Endodermal cell (in vitro differentiated cells): ENCODE measurements at regions not wholly inside any gene's neighbourhood (a gene's known extent, or its start where the extent isn't known, plus 50 kb on each side); places are given as distances from the start of the nearest gene placed in this dataset.
"Not testable (repeated sequence)": the region's sequence is repeated elsewhere in the genome, so short reads cannot be mapped to it uniquely, and the experiment has no call there.

ENCODE experiments used
- DNase-seq: peaks from one replicate; pipeline ENCODE4 v3.0.0-alpha.2; 2017
- H3K27ac ChIP-seq: 2 replicates; pipeline ENCODE4 v1.5.1; 2013; ENCODE audit warnings: mild to moderate bottlenecking, low read depth, low read length, moderate library complexity
- H3K27me3 ChIP-seq: 2 replicates; pipeline ENCODE4 v1.6.1; 2013; ENCODE audit warnings: mild to moderate bottlenecking, low read length, moderate library complexity; ENCODE audit not compliant: insufficient read depth, control insufficient read depth, poor library complexity, severe bottlenecking
- H3K36me3 ChIP-seq: 2 replicates; pipeline ENCODE4 v1.7.0; 2013; ENCODE audit warnings: mild to moderate bottlenecking, low read length, moderate library complexity; ENCODE audit not compliant: control insufficient read depth, insufficient read depth
- H3K4me1 ChIP-seq: one replicate; pipeline ENCODE4 v1.7.0; 2013; ENCODE audit warnings: low read length; ENCODE audit not compliant: control insufficient read depth, insufficient read depth
- H3K4me3 ChIP-seq: 2 replicates; pipeline ENCODE4 v1.5.1; 2013; ENCODE audit warnings: mild to moderate bottlenecking, low read length, moderate library complexity
- H3K9ac ChIP-seq: 2 replicates; pipeline ENCODE4 v1.6.1; 2013; ENCODE audit warnings: mild to moderate bottlenecking, low read length, moderate library complexity; ENCODE audit not compliant: poor library complexity, severe bottlenecking; ENCODE audit errors: extremely low read depth
- H3K9me3 ChIP-seq: 2 replicates; pipeline ENCODE4 v1.6.1; 2013; ENCODE audit warnings: mild to moderate bottlenecking, low read length, moderate library complexity; ENCODE audit not compliant: control insufficient read depth
- H3K27ac Mint-ChIP-seq: 2 replicates; pipeline ENCODE4 v1.8.0; 2020; ENCODE audit warnings: mixed read lengths
- H3K27me3 Mint-ChIP-seq: 2 replicates; pipeline ENCODE4 v1.8.0; 2021; ENCODE audit warnings: mild to moderate bottlenecking, mixed read lengths; ENCODE audit not compliant: insufficient read depth
- H3K36me3 Mint-ChIP-seq: 2 replicates; pipeline ENCODE4 v1.8.0; 2020; ENCODE audit warnings: low read depth, mixed read lengths
- H3K4me1 Mint-ChIP-seq: 2 replicates; pipeline ENCODE4 v1.8.0; 2020; ENCODE audit warnings: mixed read lengths
- H3K4me3 Mint-ChIP-seq: 2 replicates; pipeline ENCODE4 v1.8.0; 2020; ENCODE audit warnings: mild to moderate bottlenecking, moderate library complexity, mixed read lengths
- H3K9me3 Mint-ChIP-seq: 2 replicates; pipeline ENCODE4 v1.8.0; 2020; ENCODE audit warnings: mild to moderate bottlenecking, mixed read lengths
- WGBS, 2 experiments: methylation state at CpG; one replicate each; pipeline versions ENCODE4 v1.1.5 to v1.1.7; 2013; ENCODE audit warnings: missing lambda C conversion rate in 2 of 2, mixed read lengths in 1 of 2; ENCODE audit not compliant: insufficient coverage in 1 of 2, insufficient read length in 1 of 2; 5-methylcytosine and 5-hydroxymethylcytosine counted together
- TF ChIP-seq, protein P1 (sequence below): fragments of 200-600 bp; sonication (generic); conservative IDR thresholded peaks from 2 replicates; pipeline ENCODE4 v1.5.0; 2021; ENCODE audit warnings: antibody characterized with exemption, mild to moderate bottlenecking

DNA sequence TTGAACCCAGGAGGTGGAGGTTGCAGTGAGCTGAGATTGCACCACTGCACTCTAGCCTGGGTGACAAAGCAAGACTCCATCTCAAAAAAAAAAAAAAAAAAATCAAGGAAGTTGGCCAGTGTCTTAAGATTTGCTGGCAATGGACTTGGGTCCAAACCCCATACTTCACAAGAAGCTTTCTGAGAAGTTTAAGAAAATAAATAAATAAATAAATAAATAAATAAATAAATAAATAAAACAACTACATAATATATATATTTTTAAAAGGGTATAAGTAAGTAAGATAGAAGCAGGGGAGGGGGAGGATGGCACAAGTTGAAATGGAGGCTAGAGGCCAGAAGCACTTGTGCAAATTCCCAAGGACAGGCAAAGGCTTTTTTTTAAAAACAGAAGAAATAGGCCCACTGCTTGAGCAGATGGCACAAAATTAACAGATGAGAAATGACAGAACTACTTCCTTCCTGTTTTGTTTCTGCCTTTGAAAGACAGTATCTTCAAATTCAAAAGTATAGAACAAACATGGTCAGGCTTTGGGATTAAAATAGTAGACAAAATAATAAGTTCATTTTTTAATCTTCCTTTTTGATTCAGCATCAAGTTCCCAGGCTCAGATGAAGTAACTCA lies 287.7 kb downstream of the ALDH8A1 start:
- H3K27me3 Mint-ChIP-seq = no peaks in the 10 kb centered on the region
- peaks cover 7% of the 10 kb centered on the region for H3K4me1 Mint-ChIP-seq
- no peak overlapping the region for H3K4me3 Mint-ChIP-seq
- Histone ChIP-seq H3K36me3 (no peaks in the 10 kb centered on the region), H3K27ac (no peak overlapping the region), H3K4me1 (no peaks in the 10 kb centered on the region), H3K4me3 (no peak overlapping the region), H3K9ac (no peak overlapping the region), H3K27me3 (no peaks in the 10 kb centered on the region), H3K9me3 (no peaks in the 10 kb centered on the region)
- H3K36me3 Mint-ChIP-seq = no peaks in the 10 kb centered on the region
- TF ChIP-seq, protein P1, sequence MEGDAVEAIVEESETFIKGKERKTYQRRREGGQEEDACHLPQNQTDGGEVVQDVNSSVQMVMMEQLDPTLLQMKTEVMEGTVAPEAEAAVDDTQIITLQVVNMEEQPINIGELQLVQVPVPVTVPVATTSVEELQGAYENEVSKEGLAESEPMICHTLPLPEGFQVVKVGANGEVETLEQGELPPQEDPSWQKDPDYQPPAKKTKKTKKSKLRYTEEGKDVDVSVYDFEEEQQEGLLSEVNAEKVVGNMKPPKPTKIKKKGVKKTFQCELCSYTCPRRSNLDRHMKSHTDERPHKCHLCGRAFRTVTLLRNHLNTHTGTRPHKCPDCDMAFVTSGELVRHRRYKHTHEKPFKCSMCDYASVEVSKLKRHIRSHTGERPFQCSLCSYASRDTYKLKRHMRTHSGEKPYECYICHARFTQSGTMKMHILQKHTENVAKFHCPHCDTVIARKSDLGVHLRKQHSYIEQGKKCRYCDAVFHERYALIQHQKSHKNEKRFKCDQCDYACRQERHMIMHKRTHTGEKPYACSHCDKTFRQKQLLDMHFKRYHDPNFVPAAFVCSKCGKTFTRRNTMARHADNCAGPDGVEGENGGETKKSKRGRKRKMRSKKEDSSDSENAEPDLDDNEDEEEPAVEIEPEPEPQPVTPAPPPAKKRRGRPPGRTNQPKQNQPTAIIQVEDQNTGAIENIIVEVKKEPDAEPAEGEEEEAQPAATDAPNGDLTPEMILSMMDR = no peak
- no peak for DNase-seq
- no peaks in the 10 kb centered on the region for H3K9me3 Mint-ChIP-seq
- no peak overlapping the region for H3K27ac Mint-ChIP-seq

DNA sequence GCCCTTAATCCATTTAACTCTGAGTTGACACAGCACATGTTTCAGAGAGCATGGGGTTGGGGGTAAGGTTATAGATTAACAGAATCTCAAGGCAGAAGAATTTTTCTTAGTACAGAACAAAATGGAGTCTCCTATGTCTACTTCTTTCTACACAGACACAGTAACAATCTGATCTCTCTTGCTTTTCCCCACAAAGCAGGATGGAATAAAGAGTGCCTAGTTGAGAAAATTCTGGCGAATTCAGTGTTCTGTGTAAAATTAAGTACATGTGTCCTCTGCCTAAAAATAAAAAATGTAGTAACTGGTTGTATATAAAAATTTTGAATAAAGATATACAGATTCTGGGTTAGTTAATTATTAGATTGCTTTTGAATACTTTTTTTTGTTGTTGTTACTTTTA lies 290.0 kb downstream of the ALDH8A1 start:
- H3K36me3 ChIP-seq, H3K4me3 ChIP-seq, H3K9me3 ChIP-seq, H3K27ac Mint-ChIP-seq, H3K27me3 ChIP-seq, H3K9me3 Mint-ChIP-seq, H3K36me3 Mint-ChIP-seq, DNase-seq, H3K4me1 ChIP-seq, H3K27me3 Mint-ChIP-seq, H3K27ac ChIP-seq, H3K4me3 Mint-ChIP-seq, H3K9ac ChIP-seq: not testable (repeated sequence)
- H3K4me1 Mint-ChIP-seq = peaks cover 11% of the 10 kb centered on the region
- WGBS, 2 experiments = 93 to 100% methylated on average over 1 of the region's 1 CpG

DNA sequence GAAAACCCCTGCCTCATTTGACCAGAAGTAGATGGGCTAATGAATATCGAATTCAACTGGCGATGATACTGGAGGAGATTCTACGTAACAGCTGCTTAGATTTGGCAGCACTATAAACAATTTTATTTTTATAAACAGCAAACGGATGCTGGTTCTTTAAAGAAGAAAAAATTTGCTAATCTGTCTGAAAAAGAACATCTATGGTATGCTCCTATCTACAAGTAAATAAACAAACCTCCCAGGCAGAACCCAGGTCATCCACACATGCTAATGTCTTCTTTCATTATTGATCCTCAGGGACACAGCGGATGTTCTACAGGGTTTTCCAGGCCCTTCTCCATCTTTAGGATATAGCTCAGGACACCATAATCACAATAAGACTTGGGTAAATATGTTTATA lies 291.3 kb downstream of the ALDH8A1 start:
- no peaks in the 10 kb centered on the region for H3K4me1 ChIP-seq
- no peak overlapping the region for H3K9ac ChIP-seq
- no peaks in the 10 kb centered on the region for H3K27me3 ChIP-seq
- no peaks in the 10 kb centered on the region for H3K36me3 Mint-ChIP-seq
- H3K27me3 Mint-ChIP-seq = no peaks in the 10 kb centered on the region
- H3K27ac Mint-ChIP-seq = no peak overlapping the region
- H3K9me3 Mint-ChIP-seq = no peaks in the 10 kb centered on the region
- no peak overlapping the region for H3K4me3 ChIP-seq
- H3K9me3 ChIP-seq = no peaks in the 10 kb centered on the region
- H3K36me3 ChIP-seq = no peaks in the 10 kb centered on the region
- DNase-seq = no peak
- no peak overlapping the region for H3K27ac ChIP-seq
- peaks cover 11% of the 10 kb centered on the region for H3K4me1 Mint-ChIP-seq
- H3K4me3 Mint-ChIP-seq = no peak overlapping the region
- whole genome bisulfite sequencing, 2 experiments = 90 to 100% methylated on average over 1 to 5 of the region's 5 CpGs
- TF ChIP-seq, protein P1 = no peak
